Neural progenitor cell (in vitro differentiated cells): ENCODE measurements at regions not wholly inside any gene's neighbourhood (a gene's known extent, or its start where the extent isn't known, plus 50 kb on each side); places are given as distances from the start of the nearest gene placed in this dataset.
"Not testable (repeated sequence)": the region's sequence is repeated elsewhere in the genome, so short reads cannot be mapped to it uniquely, and the experiment has no call there.

Source experiments
- CTCF ChIP-seq: fragments of 200-600 bp; sonication (generic); IDR thresholded peaks from 2 replicates; pipeline ENCODE4 v1.5.1; 2017; ENCODE audit warnings: antibody characterized with exemption, mild to moderate bottlenecking
- EZH2phosphoT487 ChIP-seq: fragments of 200-600 bp; sonication (generic); IDR thresholded peaks from 2 replicates; pipeline ENCODE4 v1.6.1; 2017; ENCODE audit warnings: antibody characterized with exemption

DNA sequence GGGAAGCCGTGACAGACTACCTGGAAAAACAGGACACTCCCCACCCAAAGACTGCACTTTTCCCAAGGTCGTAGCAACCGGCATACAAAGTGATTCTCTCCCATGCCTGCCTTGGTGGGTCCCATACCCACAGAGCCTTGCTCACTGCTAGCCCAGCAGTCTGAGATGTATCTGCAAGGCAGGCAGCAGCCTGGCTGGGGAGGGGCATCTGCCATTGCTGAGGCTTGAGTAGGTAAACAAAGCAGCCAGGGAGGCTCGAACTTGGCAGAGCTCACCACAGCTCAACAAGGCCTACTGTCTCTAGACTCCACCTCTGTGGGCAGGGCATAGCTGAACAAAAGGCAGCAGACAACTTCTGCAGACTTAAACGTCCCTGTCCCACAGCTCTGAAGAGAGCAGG is 144.4 kb upstream of the FSHR start:
- TF ChIP-seq EZH2phosphoT487, CTCF: not testable (repeated sequence)
